Activated naive CD4-positive, alpha-beta T cell treated with anti-CD3 and anti-CD28 coated beads for 36 hours (primary cell): ENCODE measurements at regions not wholly inside any gene's neighbourhood (a gene's known extent, or its start where the extent isn't known, plus 50 kb on each side); places are given as distances from the start of the nearest gene placed in this dataset.
"Not testable (repeated sequence)": the region's sequence is repeated elsewhere in the genome, so short reads cannot be mapped to it uniquely, and the experiment has no call there.

ENCODE experiments used
- CTCF ChIA-PET: fragments of 350-600 bp; sonication (Branson Sonifier 250); formaldehyde crosslinking; loops from one replicate; lab custom pipeline; 2021; ENCODE audit warnings: antibody characterized with exemption; lab: Charles Lee
- DNase-seq: peaks from one replicate; pipeline ENCODE4 v3.0.0-alpha.2; 2020
- H3K27ac Mint-ChIP-seq: one replicate; pipeline ENCODE4 v1.8.0; 2021; ENCODE audit warnings: mild to moderate bottlenecking, mixed read lengths
- H3K27me3 Mint-ChIP-seq: one replicate; pipeline ENCODE4 v1.8.0; 2021; ENCODE audit warnings: low read depth, mixed read lengths
- H3K36me3 Mint-ChIP-seq: one replicate; pipeline ENCODE4 v1.8.0; 2021; ENCODE audit warnings: low read depth, mixed read lengths
- H3K4me1 Mint-ChIP-seq: one replicate; pipeline ENCODE4 v1.8.0; 2021; ENCODE audit warnings: low read depth, mixed read lengths
- H3K4me3 Mint-ChIP-seq: one replicate; pipeline ENCODE4 v1.8.0; 2021; ENCODE audit warnings: mild to moderate bottlenecking, moderate library complexity, mixed read lengths
- H3K9me3 Mint-ChIP-seq: one replicate; pipeline ENCODE4 v1.8.0; 2021; ENCODE audit warnings: mixed read lengths
- intact Hi-C: fragments of 100-400 bp; cut with micrococcal nuclease; formaldehyde crosslinking; loops from one replicate; pipeline ENCODE4 v1.15.1; 2023

DNA sequence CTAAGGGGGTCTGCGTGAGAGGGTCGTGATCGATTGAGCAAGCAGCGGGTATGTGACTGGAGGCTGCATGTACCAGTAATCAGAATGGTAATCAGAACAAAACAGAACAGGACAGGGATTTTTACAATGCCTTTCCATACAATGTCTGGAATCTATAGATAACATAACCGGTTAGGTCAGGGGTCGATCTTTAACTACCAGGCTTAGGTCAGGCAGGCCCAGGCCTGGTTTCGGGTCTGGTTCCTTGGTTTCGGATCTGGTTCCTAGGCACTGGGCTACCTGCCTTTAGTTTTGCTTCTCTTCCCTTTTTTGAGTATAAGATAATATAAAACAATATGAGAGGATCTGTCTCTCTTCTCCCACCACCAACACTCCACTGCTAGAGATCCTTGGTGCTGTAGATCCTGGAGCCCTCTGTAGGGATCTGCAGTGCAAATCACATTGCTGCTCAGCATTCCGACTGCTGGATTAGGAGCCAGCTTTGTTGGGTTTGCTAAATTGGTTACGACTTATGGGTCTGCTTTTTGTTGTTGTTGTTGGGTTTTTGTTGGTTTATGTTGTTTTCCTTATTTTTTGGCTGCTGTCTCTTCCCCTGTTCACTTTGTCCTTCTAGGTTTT lies 88.0 kb downstream of the SPRY4 start:
- H3K27ac Mint-ChIP-seq, H3K36me3 Mint-ChIP-seq, H3K27me3 Mint-ChIP-seq, H3K4me3 Mint-ChIP-seq, DNase-seq, CTCF ChIA-PET, H3K9me3 Mint-ChIP-seq, intact Hi-C loops: not testable (repeated sequence)
- peaks cover 13% of the 10 kb centered on the region for H3K4me1 Mint-ChIP-seq

DNA sequence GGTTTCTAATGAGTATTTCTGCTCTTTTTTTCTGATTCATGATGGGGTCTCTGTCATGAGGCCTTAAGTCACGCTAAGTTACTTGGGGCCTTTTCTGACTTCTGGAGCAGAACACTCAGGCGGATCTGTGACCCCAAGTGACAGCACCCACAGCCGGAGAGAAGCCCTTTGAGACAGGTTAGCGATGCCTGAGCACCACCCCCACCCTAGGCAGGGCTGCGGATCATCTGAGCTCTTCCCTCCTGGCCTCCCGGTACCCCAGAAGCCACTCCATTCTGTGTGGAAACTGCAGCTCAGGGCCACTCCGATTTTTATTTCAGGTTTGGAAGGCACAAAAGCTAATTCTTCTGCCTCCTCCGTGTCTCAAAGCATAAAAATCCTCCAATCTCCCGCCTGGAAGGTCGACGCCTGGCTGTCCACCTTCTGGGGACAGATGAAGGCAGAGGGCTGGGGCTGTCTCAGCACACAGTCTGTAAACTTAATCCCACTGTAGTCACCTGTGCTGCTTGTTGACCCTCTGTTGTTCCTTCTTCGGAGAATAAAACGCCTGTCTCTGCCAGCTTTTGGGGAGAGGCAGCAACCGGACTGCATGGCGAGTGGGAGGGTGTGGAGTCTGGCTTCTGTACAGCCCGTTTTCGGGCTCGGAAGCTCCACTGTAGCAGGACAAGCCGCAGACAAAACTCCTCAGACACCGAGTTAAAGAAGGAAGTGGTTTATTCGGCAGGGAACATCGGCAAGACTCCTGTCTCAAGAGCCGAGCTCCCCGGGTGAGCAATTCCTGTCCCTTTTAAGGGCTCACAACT lies 88.8 kb downstream of the SPRY4 start:
- CTCF ChIA-PET: no interaction called here
- H3K27me3 Mint-ChIP-seq: no peaks in the 10 kb centered on the region
- H3K4me3 Mint-ChIP-seq: no peak overlapping the region
- no peak for DNase-seq
- no peaks in the 10 kb centered on the region for H3K9me3 Mint-ChIP-seq
- peaks cover 13% of the 10 kb centered on the region for H3K4me1 Mint-ChIP-seq
- no peaks in the 10 kb centered on the region for H3K36me3 Mint-ChIP-seq
- intact Hi-C loops: loop anchor here (1.0 kb wide), 1 partner anchor 13 kb away; no protein-coding TSS in a partner anchor
- no peak overlapping the region for H3K27ac Mint-ChIP-seq

DNA sequence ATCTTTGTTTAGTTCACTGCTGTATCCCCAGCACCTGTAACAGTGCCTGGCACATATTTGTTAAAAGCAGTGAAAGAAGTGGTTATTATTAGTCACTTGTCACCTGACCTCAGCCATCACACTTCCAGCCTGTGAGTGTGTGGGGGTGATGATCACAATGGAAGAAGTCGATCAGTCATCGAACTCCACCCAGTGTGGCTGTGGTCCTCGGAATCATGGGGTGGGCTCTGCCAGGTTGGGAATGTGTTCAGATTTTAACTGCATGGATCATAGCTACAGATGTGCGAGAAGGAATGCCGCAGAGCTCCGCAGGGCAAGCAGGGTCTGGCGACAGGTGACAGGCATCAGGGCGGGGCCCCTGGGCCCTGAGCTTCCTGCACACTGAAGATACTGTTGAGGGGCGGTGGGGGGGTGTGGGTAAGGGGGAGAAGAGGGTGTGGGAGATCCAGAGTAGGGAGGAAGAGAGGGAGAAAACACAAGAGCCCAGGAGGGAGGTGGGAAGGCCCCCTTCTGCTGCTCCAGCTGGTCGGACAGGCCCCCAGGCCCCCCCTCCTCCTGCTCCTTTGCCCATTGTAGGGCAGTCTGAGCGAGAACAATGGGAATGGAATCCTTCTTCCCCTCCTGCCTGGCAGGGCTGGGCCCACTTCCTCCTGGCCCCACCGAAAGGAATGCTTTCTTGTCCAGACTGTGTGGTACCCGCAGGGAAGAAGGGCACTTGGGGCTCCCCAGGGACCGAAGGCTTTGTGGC lies 89.6 kb downstream of the SPRY4 start:
- intact Hi-C loops: loop anchor here (1.0 kb wide), 1 partner anchor 12 kb away; no protein-coding TSS in a partner anchor
- Mint-ChIP-seq H3K4me3 (no peak overlapping the region), H3K27ac (peak overlapping the region; percentile 29), H3K36me3 (no peaks in the 10 kb centered on the region), H3K27me3 (no peaks in the 10 kb centered on the region), H3K4me1 (peaks cover 13% of the 10 kb centered on the region), H3K9me3 (no peaks in the 10 kb centered on the region)
- DNase-seq: peak; percentile 63
- CTCF ChIA-PET: interaction anchor here (0.7 to 1.4 kb wide), 2 partner anchors 43 to 653 kb away, joined by 3 read pairs; no protein-coding TSS in a partner anchor

DNA sequence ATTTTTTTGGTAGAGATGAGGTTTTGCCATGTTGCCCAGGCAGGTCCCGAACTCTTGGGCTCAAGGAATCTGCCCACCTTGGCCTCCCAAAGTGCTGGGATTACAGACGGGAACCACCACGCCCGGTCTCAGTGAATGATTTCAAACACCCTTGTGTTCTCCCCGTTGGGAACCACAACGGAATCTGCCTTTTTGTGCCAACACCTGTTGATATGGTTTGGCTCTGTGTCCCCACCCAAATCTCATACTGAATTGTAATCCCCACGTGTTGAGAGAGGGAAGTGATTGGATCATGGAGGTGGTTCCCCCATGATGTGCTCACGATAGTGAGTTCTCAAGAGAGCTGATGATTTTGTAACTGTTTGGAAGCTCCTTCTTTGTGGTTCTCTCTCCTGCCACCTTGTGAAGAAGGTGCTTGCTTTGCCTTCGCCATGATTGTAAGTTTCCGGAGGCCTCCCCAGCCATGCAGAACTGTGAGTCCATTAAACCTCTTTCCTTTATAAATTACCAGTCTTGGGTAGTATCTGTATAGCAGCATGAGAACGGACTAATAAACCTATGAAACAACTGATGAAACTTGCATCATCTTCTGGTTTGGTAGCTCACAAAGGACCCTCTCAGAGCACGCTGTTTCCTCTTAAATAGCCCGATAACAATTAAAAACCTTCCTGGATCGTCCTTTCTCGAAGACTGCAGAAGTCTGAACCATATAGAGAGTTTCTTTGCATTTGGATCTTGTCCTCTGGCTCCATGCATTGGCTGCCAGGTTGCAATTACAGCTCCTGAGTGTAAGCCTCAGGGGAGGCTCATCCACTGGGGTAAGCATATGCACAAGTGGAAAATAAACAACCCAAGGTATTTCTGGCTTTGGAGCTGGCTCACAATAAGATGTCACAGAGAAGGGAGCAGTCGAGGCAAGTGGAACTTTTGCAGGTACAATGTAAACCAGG lies 91.5 kb downstream of the SPRY4 start:
- peaks cover 13% of the 10 kb centered on the region for H3K4me1 Mint-ChIP-seq
- intact Hi-C loops: no loop called here
- no peaks in the 10 kb centered on the region for H3K27me3 Mint-ChIP-seq
- no peak for DNase-seq
- H3K36me3 Mint-ChIP-seq: no peaks in the 10 kb centered on the region
- H3K9me3 Mint-ChIP-seq: no peaks in the 10 kb centered on the region
- CTCF ChIA-PET: interaction anchor here (0.6 kb wide), 3 partner anchors 46 to 260 kb away, joined by 3 read pairs; no protein-coding TSS in a partner anchor
- no peak overlapping the region for H3K4me3 Mint-ChIP-seq
- H3K27ac Mint-ChIP-seq: no peak overlapping the region

DNA sequence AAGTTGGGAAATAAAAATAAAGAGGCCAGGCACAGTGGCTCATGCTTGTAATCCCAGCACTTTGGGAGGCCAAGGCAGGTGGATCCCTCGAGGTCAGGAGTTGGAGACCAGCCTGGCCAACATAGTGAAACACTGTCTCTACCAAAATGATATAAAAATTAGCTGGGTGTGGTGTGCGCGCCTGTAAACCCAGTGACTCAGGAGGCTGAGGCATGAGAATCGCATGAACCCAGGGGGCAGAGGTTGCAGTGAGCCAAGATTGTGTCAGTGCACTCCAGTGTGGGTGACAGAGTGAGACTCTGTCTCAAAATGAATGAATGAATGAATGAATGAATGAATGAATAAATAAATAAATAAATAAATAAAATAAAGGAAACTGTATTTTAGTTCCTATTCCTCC lies 93.9 kb downstream of the SPRY4 start:
- H3K36me3 Mint-ChIP-seq, CTCF ChIA-PET, DNase-seq, H3K27ac Mint-ChIP-seq, H3K9me3 Mint-ChIP-seq, intact Hi-C loops, H3K4me1 Mint-ChIP-seq, H3K27me3 Mint-ChIP-seq, H3K4me3 Mint-ChIP-seq: not testable (repeated sequence)

DNA sequence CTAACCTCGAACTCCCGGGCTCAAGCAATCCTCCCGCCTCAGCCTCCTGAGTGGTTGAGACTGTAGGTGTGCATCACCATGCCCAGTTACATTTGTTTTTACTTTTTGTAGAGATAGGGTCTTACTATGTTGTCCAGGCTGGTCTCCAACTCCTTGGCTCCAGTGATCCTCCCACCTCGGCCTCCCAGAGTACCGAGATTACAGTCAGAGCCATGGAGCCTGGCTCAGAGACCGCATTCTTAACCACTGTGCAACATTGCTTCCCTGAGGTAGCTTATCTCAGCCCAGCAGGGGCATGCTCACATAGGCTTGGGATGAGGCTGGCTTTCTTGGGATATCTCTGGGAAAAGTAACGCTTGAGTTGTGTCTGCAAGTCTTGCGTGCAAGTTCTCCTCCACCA lies 99.7 kb downstream of the SPRY4 start:
- CTCF ChIA-PET: interaction anchor here (0.6 kb wide), 1 partner anchor 235 kb away, joined by 6 read pairs; no protein-coding TSS in a partner anchor
- peaks cover 2% of the 10 kb centered on the region for H3K27me3 Mint-ChIP-seq
- no peak overlapping the region for H3K27ac Mint-ChIP-seq
- no peak for DNase-seq
- H3K36me3 Mint-ChIP-seq: no peaks in the 10 kb centered on the region
- intact Hi-C loops: loop anchor here (10.0 kb wide), 1 partner anchor 600 kb away; no protein-coding TSS in a partner anchor
- H3K9me3 Mint-ChIP-seq: no peaks in the 10 kb centered on the region
- no peak overlapping the region for H3K4me3 Mint-ChIP-seq
- H3K4me1 Mint-ChIP-seq: peaks cover 32% of the 10 kb centered on the region

DNA sequence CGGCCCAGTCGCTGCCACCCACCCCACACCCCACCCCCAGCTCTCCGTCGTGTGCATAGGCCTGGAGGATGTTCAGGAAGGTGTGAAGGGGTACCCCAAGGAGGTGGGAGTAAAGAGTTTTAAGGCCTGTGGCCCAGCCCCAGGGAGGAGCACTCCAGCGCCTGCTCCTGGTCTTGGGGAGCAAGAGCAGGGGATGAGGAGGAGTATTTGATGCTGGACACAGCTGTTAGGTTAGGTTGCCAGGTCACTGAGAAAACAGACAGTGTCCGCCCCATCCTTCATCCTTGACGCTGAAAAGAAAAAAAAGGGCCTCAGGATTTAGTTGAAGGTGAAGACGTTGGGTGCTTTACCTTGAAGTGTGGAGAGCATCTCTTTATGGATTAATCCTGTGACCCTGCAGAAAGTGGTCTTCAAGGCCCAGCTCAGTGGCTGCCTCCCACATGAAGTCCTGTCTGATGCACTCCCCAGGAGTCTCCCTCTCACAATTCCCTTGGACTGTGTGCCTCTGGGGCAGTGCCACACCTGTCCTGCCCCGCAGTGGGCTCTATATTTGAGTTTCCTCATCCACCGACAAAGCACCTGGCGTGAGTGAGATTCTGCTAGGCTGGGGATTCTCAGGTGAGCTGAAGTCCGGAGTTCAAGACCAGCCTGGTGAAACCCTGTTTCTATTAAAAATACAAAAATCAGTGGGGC lies 101.8 kb downstream of the SPRY4 start:
- H3K36me3 Mint-ChIP-seq: no peaks in the 10 kb centered on the region
- peaks cover 2% of the 10 kb centered on the region for H3K27me3 Mint-ChIP-seq
- H3K4me1 Mint-ChIP-seq: peaks cover 32% of the 10 kb centered on the region
- H3K9me3 Mint-ChIP-seq: no peaks in the 10 kb centered on the region
- CTCF ChIA-PET: interaction anchor here (0.8 to 1.8 kb wide), 2 partner anchors 216 to 432 kb away, joined by 3 to 5 read pairs; no protein-coding TSS in a partner anchor
- no peak overlapping the region for H3K4me3 Mint-ChIP-seq
- intact Hi-C loops: loop anchor here (1.0 to 10.0 kb wide), 9 partner anchors 12 to 602 kb away; partner anchors contain the start of genes DELE1, RNF14 and SPRY4
- peak overlapping the region; percentile 85 for H3K27ac Mint-ChIP-seq
- DNase-seq: no peak

DNA sequence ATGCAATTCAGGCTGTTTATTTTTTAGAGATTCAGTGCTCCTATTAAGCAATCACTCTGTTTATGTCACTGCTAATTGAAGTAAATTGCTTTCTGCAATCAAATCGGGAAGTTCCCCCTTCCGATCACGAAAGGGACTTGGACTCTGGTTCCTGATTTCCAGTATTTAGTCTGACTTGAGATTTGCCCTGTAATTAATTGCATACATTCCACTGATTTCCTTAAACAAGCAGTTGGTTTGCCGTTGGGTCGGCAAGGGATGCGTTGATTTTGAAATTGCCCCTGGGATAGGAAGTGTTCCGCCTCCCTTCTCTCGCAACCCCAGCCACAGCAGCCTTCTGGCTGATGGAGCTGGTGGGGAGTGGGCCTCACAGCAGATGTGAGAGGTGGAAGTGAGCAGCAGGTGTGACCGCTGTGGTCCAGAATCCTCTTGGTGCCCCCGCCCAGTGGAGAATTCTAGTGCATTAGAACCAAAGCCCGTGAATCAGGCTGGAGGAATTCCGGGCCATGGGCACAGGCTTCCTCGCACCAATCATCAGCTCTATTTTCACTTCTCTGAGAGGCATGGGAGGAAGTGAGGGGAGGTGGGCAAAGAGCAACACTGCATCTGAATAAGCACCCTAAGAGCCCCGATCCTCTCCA lies 102.5 kb downstream of the SPRY4 start:
- no peak for DNase-seq
- H3K9me3 Mint-ChIP-seq: no peaks in the 10 kb centered on the region
- no peak overlapping the region for H3K27ac Mint-ChIP-seq
- peaks cover 2% of the 10 kb centered on the region for H3K27me3 Mint-ChIP-seq
- no peak overlapping the region for H3K4me3 Mint-ChIP-seq
- intact Hi-C loops: loop anchor here (2.0 to 10.0 kb wide), 3 partner anchors 65 to 602 kb away; no protein-coding TSS in a partner anchor
- CTCF ChIA-PET: interaction anchor here (1.8 kb wide), 1 partner anchor 433 kb away, joined by 5 read pairs; no protein-coding TSS in a partner anchor
- no peaks in the 10 kb centered on the region for H3K36me3 Mint-ChIP-seq
- peaks cover 32% of the 10 kb centered on the region for H3K4me1 Mint-ChIP-seq

DNA sequence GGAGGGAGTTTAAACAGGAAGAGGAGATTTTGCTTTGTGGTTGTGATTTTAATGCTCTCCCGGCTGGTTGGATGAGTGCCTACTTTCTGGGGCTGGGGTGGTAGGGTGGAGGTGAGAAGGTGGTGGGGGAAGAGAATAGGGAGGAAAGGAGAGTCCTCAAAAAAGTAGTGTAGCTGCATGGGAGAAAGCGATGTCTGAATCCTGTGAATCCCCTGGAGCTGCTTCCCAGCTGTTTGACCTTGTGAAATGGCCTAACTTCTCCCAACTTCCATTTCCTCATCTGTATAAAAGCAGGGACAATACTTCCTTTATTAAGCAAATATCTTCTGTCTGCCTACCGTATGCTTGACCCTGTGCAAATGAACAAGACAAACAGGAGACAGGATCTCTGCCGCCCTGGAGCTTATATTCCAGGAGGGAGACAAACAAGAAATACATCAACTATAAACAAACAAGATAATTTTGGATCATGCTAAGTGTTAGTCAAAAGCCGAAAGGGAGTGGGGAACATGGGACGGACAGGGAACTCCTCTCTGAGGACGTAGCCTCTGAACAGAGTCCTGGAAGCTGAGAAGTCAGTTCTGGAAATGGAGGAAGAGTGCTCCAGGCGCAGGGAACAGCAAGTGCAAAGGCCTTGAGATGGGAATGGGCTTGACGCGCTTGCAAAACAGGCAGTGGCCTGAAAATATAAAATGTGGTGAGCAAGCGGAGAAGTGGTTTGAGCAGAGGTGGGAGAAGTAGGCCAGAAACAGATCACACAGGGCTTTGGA lies 103.5 kb downstream of the SPRY4 start:
- CTCF ChIA-PET: no interaction called here
- Mint-ChIP-seq H3K9me3 (no peaks in the 10 kb centered on the region), H3K27me3 (peaks cover 2% of the 10 kb centered on the region), H3K36me3 (no peaks in the 10 kb centered on the region), H3K4me1 (peaks cover 32% of the 10 kb centered on the region), H3K27ac (no peak overlapping the region), H3K4me3 (no peak overlapping the region)
- no peak for DNase-seq
- intact Hi-C loops: loop anchor here (5.0 to 10.0 kb wide), 2 partner anchors 64 to 604 kb away; no protein-coding TSS in a partner anchor

DNA sequence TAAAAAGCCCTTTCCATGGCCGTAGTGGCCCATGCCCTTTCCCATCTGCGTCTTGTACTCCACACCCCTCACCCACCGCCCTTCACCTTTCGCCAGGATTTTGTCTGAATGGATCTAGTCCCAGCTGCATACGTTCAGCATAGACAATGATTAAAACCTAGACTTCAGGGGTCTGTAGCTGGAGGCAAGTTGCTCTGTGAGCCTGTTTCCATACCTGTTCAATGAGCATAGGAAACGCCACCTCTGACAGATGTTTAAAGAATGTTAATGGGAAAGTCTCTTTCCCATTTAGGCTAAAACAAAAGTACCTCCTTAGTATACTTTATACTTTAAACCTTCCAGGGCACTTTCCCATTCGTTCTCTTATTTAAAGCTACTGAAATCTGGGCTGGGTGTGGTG lies 105.7 kb downstream of the SPRY4 start:
- DNase-seq: no peak
- Mint-ChIP-seq H3K4me3 (no peak overlapping the region), H3K27ac (no peak overlapping the region), H3K9me3 (no peaks in the 10 kb centered on the region), H3K36me3 (no peaks in the 10 kb centered on the region), H3K27me3 (peaks cover 2% of the 10 kb centered on the region), H3K4me1 (peaks cover 30% of the 10 kb centered on the region)
- intact Hi-C loops: no loop called here
- CTCF ChIA-PET: no interaction called here
